ENCODE measurements at regions not wholly inside any gene's neighbourhood (a gene's known extent, or its start where the extent isn't known, plus 50 kb on each side); places are given as distances from the start of the nearest gene placed in this dataset.

DNA sequence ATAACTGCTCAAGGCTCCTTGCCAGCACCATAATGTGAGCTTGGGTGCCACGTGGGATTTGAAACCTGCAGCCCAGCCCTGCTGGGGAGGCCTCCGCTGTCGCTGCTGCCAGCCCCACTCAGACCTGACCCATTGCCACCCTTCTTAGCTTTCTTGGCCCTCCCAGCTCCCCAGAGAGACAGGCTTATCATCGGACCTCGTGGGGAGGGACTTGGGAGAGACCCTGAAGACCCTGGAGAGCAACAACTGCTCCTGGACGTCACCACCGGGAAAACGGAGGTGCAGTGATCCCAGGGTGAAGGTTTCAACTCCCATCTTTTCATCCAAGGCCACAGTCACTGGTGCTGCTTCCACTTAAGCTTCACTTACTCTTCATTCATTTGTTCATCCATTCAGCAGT lies 596.1 kb downstream of the PTPRU start:
- no peak overlapping the region for H3K4me3 ChIP-seq (ENCODE audit: low read length)
- TF ChIP-seq EZH2phosphoT487 (IDR thresholded peaks at IDR 0.05; ENCODE audit: borderline replicate concordance, low read length) = no peak
- TF ChIP-seq, protein P1, sequence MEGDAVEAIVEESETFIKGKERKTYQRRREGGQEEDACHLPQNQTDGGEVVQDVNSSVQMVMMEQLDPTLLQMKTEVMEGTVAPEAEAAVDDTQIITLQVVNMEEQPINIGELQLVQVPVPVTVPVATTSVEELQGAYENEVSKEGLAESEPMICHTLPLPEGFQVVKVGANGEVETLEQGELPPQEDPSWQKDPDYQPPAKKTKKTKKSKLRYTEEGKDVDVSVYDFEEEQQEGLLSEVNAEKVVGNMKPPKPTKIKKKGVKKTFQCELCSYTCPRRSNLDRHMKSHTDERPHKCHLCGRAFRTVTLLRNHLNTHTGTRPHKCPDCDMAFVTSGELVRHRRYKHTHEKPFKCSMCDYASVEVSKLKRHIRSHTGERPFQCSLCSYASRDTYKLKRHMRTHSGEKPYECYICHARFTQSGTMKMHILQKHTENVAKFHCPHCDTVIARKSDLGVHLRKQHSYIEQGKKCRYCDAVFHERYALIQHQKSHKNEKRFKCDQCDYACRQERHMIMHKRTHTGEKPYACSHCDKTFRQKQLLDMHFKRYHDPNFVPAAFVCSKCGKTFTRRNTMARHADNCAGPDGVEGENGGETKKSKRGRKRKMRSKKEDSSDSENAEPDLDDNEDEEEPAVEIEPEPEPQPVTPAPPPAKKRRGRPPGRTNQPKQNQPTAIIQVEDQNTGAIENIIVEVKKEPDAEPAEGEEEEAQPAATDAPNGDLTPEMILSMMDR (IDR thresholded peaks at IDR 0.05; ENCODE audit: low read depth, low read length, poor library complexity, severe bottlenecking) = no peak
- H3K36me3 ChIP-seq (ENCODE audit: control insufficient read depth, low read length) = no peaks in the 10 kb centered on the region
- no peak overlapping the region for H3K4me2 ChIP-seq (ENCODE audit: low read length)
- H3K9me3 ChIP-seq (ENCODE audit: control insufficient read depth, insufficient read depth, low read length) = no peaks in the 10 kb centered on the region
- no peaks in the 10 kb centered on the region for H3F3A ChIP-seq (ENCODE audit: control insufficient read depth, insufficient read depth)
- no peaks in the 10 kb centered on the region for H3K79me2 ChIP-seq (ENCODE audit: control insufficient read depth, low read length)
- no peaks in the 10 kb centered on the region for H4K20me1 ChIP-seq (ENCODE audit: control insufficient read depth, insufficient read depth, low read depth, low read length)
- H3K27me3 ChIP-seq (ENCODE audit: control insufficient read depth, low read length) = no peaks in the 10 kb centered on the region
- no peaks in the 10 kb centered on the region for H3K9me2 ChIP-seq (replicated peaks; ENCODE audit: control insufficient read depth, low read length)
- no peaks in the 10 kb centered on the region for H3K4me1 ChIP-seq (ENCODE audit: control insufficient read depth, low read length)
- H3K27ac ChIP-seq (ENCODE audit: low read depth, low read length) = no peak overlapping the region

DNA sequence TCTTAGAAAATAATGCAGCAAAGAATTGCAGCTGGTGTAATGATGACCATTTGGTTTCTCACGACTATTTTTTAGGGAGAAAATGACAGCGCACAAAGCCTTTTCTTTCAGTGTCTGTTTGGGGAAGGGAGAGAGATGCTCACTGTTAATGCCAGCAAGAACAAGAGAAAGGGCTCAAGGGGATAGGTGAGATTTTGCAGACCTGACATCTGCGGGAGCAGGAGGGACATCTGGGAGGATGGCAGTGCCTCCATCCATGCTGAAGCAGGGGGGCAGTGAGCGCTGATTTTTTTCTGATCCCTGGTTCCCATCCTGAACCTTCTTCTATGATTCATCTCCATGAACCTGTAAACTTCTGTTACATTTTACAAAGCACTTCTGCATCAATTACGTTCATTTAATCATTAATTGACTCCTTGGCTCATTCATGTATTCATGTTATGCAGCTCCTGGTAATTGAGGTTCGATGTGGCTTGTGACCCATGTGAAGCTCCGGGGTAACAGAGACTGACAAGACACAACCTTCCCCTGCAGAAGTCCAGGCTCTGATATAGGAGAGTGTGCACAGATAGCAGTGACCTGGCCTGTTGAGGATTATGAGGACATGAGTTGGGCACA lies 595.3 kb downstream of the PTPRU start:
- Histone ChIP-seq H3K9me2 (replicated peaks; ENCODE audit: control insufficient read depth, low read length) (no peaks in the 10 kb centered on the region), H3K27me3 (ENCODE audit: control insufficient read depth, low read length) (no peaks in the 10 kb centered on the region), H3K9me3 (ENCODE audit: control insufficient read depth, insufficient read depth, low read length) (no peaks in the 10 kb centered on the region), H3K4me3 (ENCODE audit: low read length) (no peak overlapping the region), H4K20me1 (ENCODE audit: control insufficient read depth, insufficient read depth, low read depth, low read length) (no peaks in the 10 kb centered on the region), H3K36me3 (ENCODE audit: control insufficient read depth, low read length) (no peaks in the 10 kb centered on the region), H3K27ac (ENCODE audit: low read depth, low read length) (no peak overlapping the region), H3F3A (ENCODE audit: control insufficient read depth, insufficient read depth) (no peaks in the 10 kb centered on the region), H3K4me2 (ENCODE audit: low read length) (no peak overlapping the region), H3K4me1 (ENCODE audit: control insufficient read depth, low read length) (no peaks in the 10 kb centered on the region), H3K79me2 (ENCODE audit: control insufficient read depth, low read length) (no peaks in the 10 kb centered on the region)
- TF ChIP-seq EZH2phosphoT487 (IDR thresholded peaks at IDR 0.05; ENCODE audit: borderline replicate concordance, low read length) = no peak
- TF ChIP-seq, protein P1 (IDR thresholded peaks at IDR 0.05; ENCODE audit: low read depth, low read length, poor library complexity, severe bottlenecking) = no peak

DNA sequence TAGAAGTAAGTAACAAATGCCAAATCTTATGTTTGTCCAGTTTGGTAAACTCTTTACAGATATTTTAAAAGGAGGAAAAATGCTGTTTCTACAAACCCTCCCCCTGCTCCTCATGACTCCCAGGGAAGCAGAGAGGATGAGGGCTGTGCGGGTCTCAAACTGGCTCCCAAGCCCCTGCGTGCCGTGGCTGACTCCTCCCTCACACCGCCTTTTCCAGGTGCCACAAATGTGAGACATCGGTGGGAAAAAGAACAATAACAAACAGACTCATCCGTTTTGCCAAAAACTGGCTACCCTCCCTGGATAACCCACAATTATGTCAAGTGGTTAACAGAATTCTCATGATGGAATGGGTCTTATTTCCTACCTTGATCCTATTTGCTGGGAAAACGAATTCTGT lies 594.6 kb downstream of the PTPRU start:
- no peaks in the 10 kb centered on the region for H3K4me1 ChIP-seq (ENCODE audit: control insufficient read depth, low read length)
- no peak overlapping the region for H3K4me2 ChIP-seq (ENCODE audit: low read length)

More for the DNA sequence above, 594.6 kb downstream of the PTPRU start:
- Histone ChIP-seq H3K27me3 (ENCODE audit: control insufficient read depth, low read length) (no peaks in the 10 kb centered on the region), H3K4me3 (ENCODE audit: low read length) (no peak overlapping the region), H3K9me3 (ENCODE audit: control insufficient read depth, insufficient read depth, low read length) (no peaks in the 10 kb centered on the region), H4K20me1 (ENCODE audit: control insufficient read depth, insufficient read depth, low read depth, low read length) (no peaks in the 10 kb centered on the region), H3F3A (ENCODE audit: control insufficient read depth, insufficient read depth) (no peaks in the 10 kb centered on the region), H3K9me2 (replicated peaks; ENCODE audit: control insufficient read depth, low read length) (no peaks in the 10 kb centered on the region), H3K36me3 (ENCODE audit: control insufficient read depth, low read length) (no peaks in the 10 kb centered on the region), H3K27ac (ENCODE audit: low read depth, low read length) (no peak overlapping the region), H3K79me2 (ENCODE audit: control insufficient read depth, low read length) (no peaks in the 10 kb centered on the region)
- TF ChIP-seq, protein P1 (IDR thresholded peaks at IDR 0.05; ENCODE audit: low read depth, low read length, poor library complexity, severe bottlenecking) = no peak
- TF ChIP-seq EZH2phosphoT487 (IDR thresholded peaks at IDR 0.05; ENCODE audit: borderline replicate concordance, low read length) = no peak
